Endothelial cell (in vitro differentiated cells): ENCODE measurements at regions not wholly inside any gene's neighbourhood (a gene's known extent, or its start where the extent isn't known, plus 50 kb on each side); places are given as distances from the start of the nearest gene placed in this dataset.

Experiments
- DNase-seq: peaks from one replicate; pipeline ENCODE4 v3.0.0; 2021; ENCODE audit warnings: low spot score
- H3K27ac Mint-ChIP-seq: one replicate; pipeline ENCODE4 v1.8.0; 2021; ENCODE audit warnings: mixed read lengths, inconsistent platforms; ENCODE audit not compliant: unreplicated experiment
- H3K27me3 Mint-ChIP-seq: one replicate; pipeline ENCODE4 v1.8.0; 2021; ENCODE audit warnings: mild to moderate bottlenecking, moderate library complexity, mixed read lengths, inconsistent platforms; ENCODE audit not compliant: unreplicated experiment
- H3K36me3 Mint-ChIP-seq: one replicate; pipeline ENCODE4 v1.8.0; 2021; ENCODE audit warnings: mild to moderate bottlenecking, low read depth, mixed read lengths, inconsistent platforms; ENCODE audit not compliant: unreplicated experiment
- H3K4me1 Mint-ChIP-seq: one replicate; pipeline ENCODE4 v1.8.0; 2021; ENCODE audit warnings: mild to moderate bottlenecking, mixed read lengths, inconsistent platforms; ENCODE audit not compliant: unreplicated experiment
- H3K4me3 Mint-ChIP-seq: one replicate; pipeline ENCODE4 v1.8.0; 2021; ENCODE audit warnings: mild to moderate bottlenecking, mixed read lengths, inconsistent platforms; ENCODE audit not compliant: unreplicated experiment
- H3K9me3 Mint-ChIP-seq: one replicate; pipeline ENCODE4 v1.8.0; 2021; ENCODE audit warnings: mixed read lengths, inconsistent platforms; ENCODE audit not compliant: unreplicated experiment
- TF ChIP-seq, protein P1 (sequence below): fragments of 200-600 bp; sonication (generic); IDR thresholded peaks from one replicate; pipeline ENCODE4 v1.5.0; 2021; ENCODE audit warnings: antibody characterized with exemption; ENCODE audit not compliant: unreplicated experiment

DNA sequence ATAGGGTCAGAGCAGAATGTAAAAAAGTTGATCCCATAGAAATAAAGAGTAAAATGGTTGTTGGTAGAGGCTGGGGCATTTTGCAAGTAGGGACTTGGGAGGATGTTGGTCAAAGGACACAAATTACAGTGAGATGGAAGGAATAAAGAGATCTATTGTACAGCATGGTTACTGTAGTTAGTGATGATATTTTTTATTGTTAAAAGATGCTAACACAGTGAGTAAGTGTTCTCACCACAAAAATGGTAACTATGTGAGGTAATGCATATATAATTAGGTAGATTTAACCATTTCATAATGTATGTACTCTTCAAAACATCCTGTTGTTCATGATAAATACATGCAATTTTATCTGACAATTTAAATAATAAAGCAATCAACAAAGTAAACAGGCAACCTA lies 280.7 kb upstream of the MAGI2 start:
- Mint-ChIP-seq H3K9me3 (no peaks in the 10 kb centered on the region), H3K4me1 (no peaks in the 10 kb centered on the region), H3K27ac (no peak overlapping the region), H3K36me3 (no peaks in the 10 kb centered on the region), H3K27me3 (peaks cover 1% of the 10 kb centered on the region), H3K4me3 (no peak overlapping the region)
- no peak for DNase-seq
- TF ChIP-seq, protein P1, sequence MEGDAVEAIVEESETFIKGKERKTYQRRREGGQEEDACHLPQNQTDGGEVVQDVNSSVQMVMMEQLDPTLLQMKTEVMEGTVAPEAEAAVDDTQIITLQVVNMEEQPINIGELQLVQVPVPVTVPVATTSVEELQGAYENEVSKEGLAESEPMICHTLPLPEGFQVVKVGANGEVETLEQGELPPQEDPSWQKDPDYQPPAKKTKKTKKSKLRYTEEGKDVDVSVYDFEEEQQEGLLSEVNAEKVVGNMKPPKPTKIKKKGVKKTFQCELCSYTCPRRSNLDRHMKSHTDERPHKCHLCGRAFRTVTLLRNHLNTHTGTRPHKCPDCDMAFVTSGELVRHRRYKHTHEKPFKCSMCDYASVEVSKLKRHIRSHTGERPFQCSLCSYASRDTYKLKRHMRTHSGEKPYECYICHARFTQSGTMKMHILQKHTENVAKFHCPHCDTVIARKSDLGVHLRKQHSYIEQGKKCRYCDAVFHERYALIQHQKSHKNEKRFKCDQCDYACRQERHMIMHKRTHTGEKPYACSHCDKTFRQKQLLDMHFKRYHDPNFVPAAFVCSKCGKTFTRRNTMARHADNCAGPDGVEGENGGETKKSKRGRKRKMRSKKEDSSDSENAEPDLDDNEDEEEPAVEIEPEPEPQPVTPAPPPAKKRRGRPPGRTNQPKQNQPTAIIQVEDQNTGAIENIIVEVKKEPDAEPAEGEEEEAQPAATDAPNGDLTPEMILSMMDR, result no peak

DNA sequence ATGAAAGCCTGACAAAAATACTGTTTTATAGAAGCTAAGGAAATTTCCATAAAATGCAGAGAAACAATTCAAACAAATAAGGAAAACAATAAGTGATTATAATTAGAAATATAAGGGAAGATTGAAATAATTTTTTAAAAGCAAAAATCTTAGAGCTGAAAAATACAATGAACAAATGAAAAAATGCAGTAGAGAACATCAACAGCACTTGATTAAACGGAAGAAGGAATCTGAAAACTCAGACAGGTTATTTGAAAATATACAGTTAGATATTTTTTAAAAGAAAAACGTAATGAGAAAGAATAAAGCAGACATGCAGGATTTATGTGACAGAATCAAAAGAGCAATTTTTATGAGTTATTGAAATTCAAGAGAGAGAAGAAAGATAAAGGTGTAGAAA lies 279.1 kb upstream of the MAGI2 start:
- H3K4me3 Mint-ChIP-seq, result no peak overlapping the region
- H3K27me3 Mint-ChIP-seq, result peaks cover 2% of the 10 kb centered on the region
- H3K9me3 Mint-ChIP-seq, result no peaks in the 10 kb centered on the region
- DNase-seq, result no peak
- H3K27ac Mint-ChIP-seq, result no peak overlapping the region
- no peaks in the 10 kb centered on the region for H3K36me3 Mint-ChIP-seq
- TF ChIP-seq, protein P1, result no peak
- H3K4me1 Mint-ChIP-seq, result no peaks in the 10 kb centered on the region

DNA sequence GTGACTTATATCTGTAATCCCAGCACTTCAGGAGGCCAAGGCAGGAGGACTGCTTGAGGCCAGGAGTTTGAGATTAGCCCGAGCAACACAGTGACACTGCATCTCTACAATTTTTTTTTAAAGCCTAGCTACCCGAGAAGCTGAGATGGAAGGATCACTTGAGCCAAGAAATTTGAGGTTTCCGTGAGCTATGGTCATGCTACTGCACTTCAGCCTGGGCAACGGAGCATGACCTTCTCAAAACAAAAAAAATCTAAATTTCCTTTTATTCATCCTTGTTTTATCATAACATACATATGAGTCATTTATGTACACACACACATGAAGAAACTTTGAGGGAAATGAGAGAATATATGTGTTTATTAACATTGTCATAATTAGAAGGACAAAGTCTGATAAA lies 277.5 kb upstream of the MAGI2 start:
- no peak overlapping the region for H3K27ac Mint-ChIP-seq
- no peaks in the 10 kb centered on the region for H3K36me3 Mint-ChIP-seq
- H3K4me1 Mint-ChIP-seq, result no peaks in the 10 kb centered on the region
- peaks cover 2% of the 10 kb centered on the region for H3K27me3 Mint-ChIP-seq
- H3K9me3 Mint-ChIP-seq, result no peaks in the 10 kb centered on the region
- TF ChIP-seq, protein P1, result no peak
- no peak overlapping the region for H3K4me3 Mint-ChIP-seq
- DNase-seq, result no peak

DNA sequence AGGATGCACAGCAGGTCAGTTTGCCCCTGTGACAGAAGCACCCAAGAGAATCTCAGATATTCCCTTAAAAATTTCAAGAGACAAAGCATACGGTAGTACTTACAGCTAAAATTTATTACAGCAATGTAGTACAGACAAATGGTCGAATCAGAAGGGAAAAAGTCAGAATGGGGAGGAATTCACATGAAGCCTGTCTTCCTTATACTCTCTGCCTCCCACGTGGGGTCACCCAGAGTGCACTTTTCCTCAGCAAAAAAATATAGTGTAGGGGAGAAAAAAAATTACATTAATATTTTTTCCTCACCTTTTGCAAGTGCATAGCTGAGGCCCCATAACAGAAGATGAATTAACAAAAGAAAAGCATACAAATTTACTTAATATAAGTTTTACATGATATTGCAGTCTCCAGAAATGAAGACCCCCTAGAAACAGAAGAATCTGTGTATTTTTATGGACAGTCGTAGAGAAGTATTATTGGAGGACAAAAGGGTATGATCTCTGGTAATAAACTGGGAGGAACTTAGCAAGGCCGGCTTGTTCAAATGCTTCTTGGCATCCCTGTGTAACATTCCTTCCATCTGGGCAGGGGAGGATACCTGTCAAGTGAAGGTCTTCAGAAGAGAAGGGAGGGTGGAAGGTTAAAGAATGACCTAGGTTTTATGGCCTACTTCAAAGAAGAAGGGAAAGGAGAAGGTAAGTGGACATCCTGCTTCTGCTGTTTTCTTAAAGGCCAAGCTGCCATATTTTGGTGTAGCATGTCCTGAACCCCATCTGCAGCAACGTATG lies 270.6 kb upstream of the MAGI2 start:
- TF ChIP-seq, protein P1, result no peak
- no peak for DNase-seq
- Mint-ChIP-seq H3K36me3 (no peaks in the 10 kb centered on the region), H3K4me1 (peaks cover 4% of the 10 kb centered on the region), H3K27ac (no peak overlapping the region), H3K4me3 (no peak overlapping the region), H3K9me3 (no peaks in the 10 kb centered on the region), H3K27me3 (peaks cover 2% of the 10 kb centered on the region)

DNA sequence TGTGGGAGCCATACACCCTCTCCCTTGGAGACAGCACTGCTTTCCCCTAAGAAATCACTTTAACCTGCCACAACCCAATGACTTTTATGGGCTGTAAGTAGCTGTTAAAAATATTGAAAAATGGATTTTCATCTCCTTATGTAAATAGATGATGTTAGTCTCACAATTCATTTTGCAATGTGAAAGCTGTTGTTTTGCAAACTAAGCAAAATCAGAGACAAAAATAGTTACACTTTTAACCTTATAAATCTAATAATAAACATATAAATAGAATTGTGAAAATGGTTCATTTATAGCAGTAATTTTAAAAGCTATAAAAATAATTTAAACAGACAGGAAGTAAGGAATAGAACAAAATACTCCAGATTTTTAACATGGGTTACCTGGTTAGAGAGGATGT lies 268.8 kb upstream of the MAGI2 start:
- no peak overlapping the region for H3K4me3 Mint-ChIP-seq
- peaks cover 9% of the 10 kb centered on the region for H3K4me1 Mint-ChIP-seq
- no peaks in the 10 kb centered on the region for H3K36me3 Mint-ChIP-seq
- H3K27ac Mint-ChIP-seq, result no peak overlapping the region
- H3K27me3 Mint-ChIP-seq, result no peaks in the 10 kb centered on the region
- no peaks in the 10 kb centered on the region for H3K9me3 Mint-ChIP-seq
- no peak for DNase-seq
- TF ChIP-seq, protein P1, result no peak
